HCT116 (cell line): ENCODE measurements at regions not wholly inside any gene's neighbourhood (a gene's known extent, or its start where the extent isn't known, plus 50 kb on each side); places are given as distances from the start of the nearest gene placed in this dataset.

Experiments
- CTCF ChIP-seq, 3 experiments: fragments of 200-600 bp in 1 of 3; sonication (generic) in 1 of 3; IDR thresholded peaks in 2 of 3; conservative IDR thresholded peaks in 1 of 3; 2 replicates each; pipeline ENCODE4 v1.5.1; 2012 to 2017; ENCODE audit warnings: low read depth in 2 of 3, low read length in 2 of 3, antibody characterized with exemption in 1 of 3, borderline replicate concordance in 1 of 3, control low read depth in 1 of 3, mild to moderate bottlenecking in 1 of 3, mixed read lengths in 1 of 3, mixed run types in 1 of 3, moderate library complexity in 1 of 3; ENCODE audit not compliant: insufficient read depth in 1 of 3
- EZH2 ChIP-seq: fragments of 200-600 bp; sonication (generic); IDR thresholded peaks from 2 replicates; pipeline ENCODE4 v1.6.1; 2017; ENCODE audit warnings: antibody characterized with exemption, mixed run types
- EZH2phosphoT487 ChIP-seq: fragments of 200-600 bp; IDR thresholded peaks from 2 replicates; pipeline ENCODE4 v1.6.1; 2018; ENCODE audit warnings: antibody characterized with exemption, borderline replicate concordance
- POLR2A ChIP-seq: IDR thresholded peaks from 2 replicates; pipeline ENCODE4 v1.7.0; 2011; ENCODE audit warnings: borderline replicate concordance; ENCODE audit not compliant: insufficient read depth, insufficient read length; ENCODE audit errors: extremely low read depth
- YY1 ChIP-seq: IDR thresholded peaks from 2 replicates; pipeline ENCODE4 v1.6.1; 2011; ENCODE audit warnings: low read length, low read depth, moderate library complexity, mild to moderate bottlenecking; ENCODE audit not compliant: insufficient replicate concordance; ENCODE audit errors: extremely low read depth

GRCh38 chr2:142571934-142572333 lies 305.5 kb upstream of the KYNU start:
- TF ChIP-seq EZH2phosphoT487 (no peak), YY1 (no peak), POLR2A (no peak), CTCF (IDR thresholded peaks at IDR 0.05 in 2 of 3, conservative IDR thresholded peaks at IDR 0.05 in 1 of 3; ENCODE audit: borderline replicate concordance in 1 of 3, insufficient read depth in 1 of 3, low read depth in 2 of 3, low read length in 2 of 3) (no peak), EZH2 (no peak)
